ENCODE measurements at regions not wholly inside any gene's neighbourhood (a gene's known extent, or its start where the extent isn't known, plus 50 kb on each side); places are given as distances from the start of the nearest gene placed in this dataset.

DNA sequence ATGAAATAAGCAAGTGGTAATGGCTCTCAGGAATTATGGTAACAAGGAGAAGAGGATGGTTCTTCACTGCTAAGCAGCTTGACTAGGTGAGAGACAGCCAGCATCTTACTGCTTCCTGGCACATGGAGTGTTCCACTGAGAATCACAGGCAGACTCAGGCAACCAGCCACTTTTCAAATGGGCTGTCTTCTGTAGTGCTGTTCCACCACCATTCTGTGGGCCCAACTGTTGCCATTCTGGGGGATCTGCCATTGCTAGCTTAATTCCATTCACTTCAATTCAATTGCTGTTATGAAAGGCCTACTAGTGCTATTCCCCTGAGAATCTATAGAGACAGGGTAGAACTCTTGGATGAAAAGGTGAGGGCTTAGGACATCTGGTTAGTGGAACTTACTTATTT lies 341.9 kb downstream of the KCNRG start:
- no peaks in the 10 kb centered on the region for H3K9me2 ChIP-seq (ENCODE audit: low read depth, low read length)
- no peak overlapping the region for H3K4me3 ChIP-seq (ENCODE audit: low read depth, low read length, poor library complexity, severe bottlenecking)
- H3K9ac ChIP-seq (ENCODE audit: low read length) = no peak overlapping the region
- peaks cover 87% of the 10 kb centered on the region for H3K4me1 ChIP-seq (ENCODE audit: insufficient read depth, low read length, severe bottlenecking)
- H3K4me2 ChIP-seq (ENCODE audit: low read length) = no peak overlapping the region
- H3K79me2 ChIP-seq (ENCODE audit: insufficient read depth, low read length) = no peaks in the 10 kb centered on the region
- no peaks in the 10 kb centered on the region for H3K36me3 ChIP-seq (ENCODE audit: insufficient read depth, low read length)
- H3K9me3 ChIP-seq (ENCODE audit: low read length) = no peaks in the 10 kb centered on the region
- no peaks in the 10 kb centered on the region for H4K20me1 ChIP-seq (ENCODE audit: insufficient read depth, low read length)
- peak overlapping the region; percentile 86 for H3K27ac ChIP-seq (ENCODE audit: low read depth, low read length, poor library complexity, severe bottlenecking)
- H2AFZ ChIP-seq (ENCODE audit: low read length) = no peak overlapping the region
- H3F3A ChIP-seq (ENCODE audit: insufficient read depth, low read length) = no peaks in the 10 kb centered on the region
- no peaks in the 10 kb centered on the region for H3K27me3 ChIP-seq (ENCODE audit: insufficient read depth, low read length)
- no peak for TF ChIP-seq CTCF (IDR thresholded peaks at IDR 0.05; ENCODE audit: low read length)
- no peak for TF ChIP-seq EZH2 (IDR thresholded peaks at IDR 0.05; ENCODE audit: borderline replicate concordance, low read length)

DNA sequence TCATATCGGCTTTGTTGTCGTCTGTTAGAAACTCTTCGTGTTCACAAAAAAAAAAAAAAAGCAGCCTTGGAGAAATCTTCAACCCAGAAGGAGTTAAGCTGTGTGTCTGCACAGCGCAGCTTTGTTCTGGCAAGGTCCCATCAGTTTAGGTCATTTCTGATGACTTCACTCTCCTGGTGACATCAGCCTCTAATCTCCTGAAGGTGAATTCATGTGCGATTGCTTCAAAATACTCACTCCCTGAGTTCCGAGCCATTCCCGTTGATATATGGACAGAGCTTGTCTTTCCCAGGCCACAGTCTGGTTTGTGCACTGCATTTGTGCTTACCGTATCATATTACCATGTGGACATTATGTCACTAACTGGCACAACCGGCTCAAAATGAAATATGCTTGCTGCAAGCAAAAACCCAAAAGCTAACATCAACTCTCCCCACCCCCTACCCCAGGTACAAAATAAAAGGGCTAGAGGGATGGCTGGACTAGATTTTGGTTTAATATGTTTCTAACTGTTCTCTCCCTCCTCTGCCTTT lies 342.4 kb downstream of the KCNRG start:
- Histone ChIP-seq H3K27me3 (ENCODE audit: insufficient read depth, low read length) (no peaks in the 10 kb centered on the region), H3K9ac (ENCODE audit: low read length) (peak overlapping the region; percentile 40; the same call in 1 of the 2 replicates), H3K79me2 (ENCODE audit: insufficient read depth, low read length) (no peaks in the 10 kb centered on the region), H3K27ac (ENCODE audit: low read depth, low read length, poor library complexity, severe bottlenecking) (peak overlapping the region; percentile 86), H3K4me2 (ENCODE audit: low read length) (no peak overlapping the region), H3K4me1 (ENCODE audit: insufficient read depth, low read length, severe bottlenecking) (peaks cover 87% of the 10 kb centered on the region), H3F3A (ENCODE audit: insufficient read depth, low read length) (no peaks in the 10 kb centered on the region), H3K4me3 (ENCODE audit: low read depth, low read length, poor library complexity, severe bottlenecking) (no peak overlapping the region), H3K9me2 (ENCODE audit: low read depth, low read length) (no peaks in the 10 kb centered on the region), H2AFZ (ENCODE audit: low read length) (no peak overlapping the region), H3K36me3 (ENCODE audit: insufficient read depth, low read length) (no peaks in the 10 kb centered on the region), H4K20me1 (ENCODE audit: insufficient read depth, low read length) (no peaks in the 10 kb centered on the region), H3K9me3 (ENCODE audit: low read length) (no peaks in the 10 kb centered on the region)
- TF ChIP-seq EZH2 (IDR thresholded peaks at IDR 0.05; ENCODE audit: borderline replicate concordance, low read length) = no peak
- no peak for TF ChIP-seq CTCF (IDR thresholded peaks at IDR 0.05; ENCODE audit: low read length)

- no peaks in the 10 kb centered on the region for H4K20me1 ChIP-seq (ENCODE audit: insufficient read depth, low read length)
- peak overlapping the region; percentile 86 for H3K27ac ChIP-seq (ENCODE audit: low read depth, low read length, poor library complexity, severe bottlenecking)
- no peaks in the 10 kb centered on the region for H3K36me3 ChIP-seq (ENCODE audit: insufficient read depth, low read length)
- peaks cover 79% of the 10 kb centered on the region for H3K4me1 ChIP-seq (ENCODE audit: insufficient read depth, low read length, severe bottlenecking)
- no peaks in the 10 kb centered on the region for H3K9me3 ChIP-seq (ENCODE audit: low read length)
- peak overlapping the region; percentile 40 for H3K9ac ChIP-seq (ENCODE audit: low read length)
- TF ChIP-seq CTCF (IDR thresholded peaks at IDR 0.05; ENCODE audit: low read length) (no peak), EZH2 (IDR thresholded peaks at IDR 0.05; ENCODE audit: borderline replicate concordance, low read length) (no peak)
- no peaks in the 10 kb centered on the region for H3K27me3 ChIP-seq (ENCODE audit: insufficient read depth, low read length)
- H3K4me2 ChIP-seq (ENCODE audit: low read length) = peak overlapping the region; percentile 13; the same call in 1 of the 2 replicates
- no peak overlapping the region for H2AFZ ChIP-seq (ENCODE audit: low read length)
- no peaks in the 10 kb centered on the region for H3K9me2 ChIP-seq (ENCODE audit: low read depth, low read length)
- no peaks in the 10 kb centered on the region for H3F3A ChIP-seq (ENCODE audit: insufficient read depth, low read length)
- H3K79me2 ChIP-seq (ENCODE audit: insufficient read depth, low read length) = no peaks in the 10 kb centered on the region
- H3K4me3 ChIP-seq (ENCODE audit: low read depth, low read length, poor library complexity, severe bottlenecking) = no peak overlapping the region
These were observed 343.2 kb downstream of the KCNRG start for GRCh38 chr13:50358231-50359040.

Data from OCI-LY1 (cell line).